ENCODE measurements at regions not wholly inside any gene's neighbourhood (a gene's known extent, or its start where the extent isn't known, plus 50 kb on each side); places are given as distances from the start of the nearest gene placed in this dataset.

DNA sequence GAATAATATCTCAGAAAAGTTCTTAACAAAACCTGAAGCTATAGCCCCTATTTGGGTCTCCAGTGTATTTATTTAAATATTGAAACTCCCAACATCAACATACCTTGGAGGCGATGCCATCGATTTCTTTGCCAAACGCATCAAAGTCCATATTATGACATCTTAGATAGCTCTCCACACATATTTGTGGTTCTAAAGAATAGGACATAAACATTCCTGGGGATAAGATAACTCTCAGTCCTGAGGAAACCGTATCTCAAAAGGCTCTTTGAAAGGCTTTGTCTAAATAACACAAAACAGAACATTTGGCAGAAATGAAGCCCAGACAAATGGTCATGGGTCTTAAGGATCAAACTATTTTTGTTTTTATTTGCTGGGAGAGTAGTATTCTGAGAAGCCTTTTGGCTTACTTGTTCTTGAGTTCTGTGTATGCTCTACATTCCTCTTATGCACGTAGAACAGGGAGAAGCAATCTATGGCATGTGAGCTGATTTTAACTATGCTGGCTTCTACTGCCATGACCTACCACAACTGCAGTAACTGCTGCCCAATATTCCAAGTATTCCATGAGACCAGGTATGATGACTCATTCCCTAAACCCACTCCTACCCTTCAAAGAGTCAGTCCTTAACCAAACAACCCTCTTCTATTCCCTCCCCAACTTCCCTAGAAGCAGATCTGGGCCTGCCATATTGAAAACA, 279.0 kb upstream of the ZFHX3 start:
- TF ChIP-seq POLR2A (IDR thresholded peaks at IDR 0.05; ENCODE audit: low read length) (no peak), GATA1 (IDR thresholded peaks at IDR 0.05; ENCODE audit: low read depth, low read length) (no peak)
